MM.1S (cell line): ENCODE measurements at regions not wholly inside any gene's neighbourhood (a gene's known extent, or its start where the extent isn't known, plus 50 kb on each side); places are given as distances from the start of the nearest gene placed in this dataset.

Experiments
- DNase-seq: peaks from one replicate; pipeline ENCODE4 v3.0.0-alpha.2; 2015
- H2AFZ ChIP-seq: fragments of 300-600 bp; sonication (generic); 2 replicates; pipeline ENCODE4 v1.6.0; 2016; ENCODE audit warnings: antibody characterized with exemption, low read length
- H3F3A ChIP-seq: fragments of 300-600 bp; sonication (generic); 2 replicates; pipeline ENCODE4 v1.6.1; 2016; ENCODE audit warnings: mild to moderate bottlenecking, antibody characterized with exemption, low read length, moderate library complexity, mixed read lengths; ENCODE audit not compliant: insufficient read depth
- H3K27ac ChIP-seq: fragments of 300-600 bp; sonication (generic); 2 replicates; pipeline ENCODE4 v1.5.1; 2016; ENCODE audit warnings: mild to moderate bottlenecking, low read length
- H3K27me3 ChIP-seq: fragments of 300-600 bp; sonication (generic); replicated peaks from 2 replicates; pipeline ENCODE4 v1.6.0; 2016; ENCODE audit warnings: low read length; ENCODE audit not compliant: insufficient read depth
- H3K36me3 ChIP-seq: fragments of 300-600 bp; sonication (generic); replicated peaks from 2 replicates; pipeline ENCODE4 v1.6.1; 2016; ENCODE audit warnings: mild to moderate bottlenecking, low read length, mixed read lengths; ENCODE audit not compliant: insufficient read depth
- H3K4me1 ChIP-seq: fragments of 300-600 bp; sonication (generic); 2 replicates; pipeline ENCODE4 v1.6.1; 2016; ENCODE audit warnings: low read length, mixed read lengths
- H3K4me2 ChIP-seq: fragments of 300-600 bp; sonication (generic); 2 replicates; pipeline ENCODE4 v1.6.0; 2016; ENCODE audit warnings: low read depth, low read length
- H3K4me3 ChIP-seq: fragments of 300-600 bp; sonication (generic); 2 replicates; pipeline ENCODE4 v1.5.1; 2016; ENCODE audit warnings: low read length, mixed read lengths
- H3K79me2 ChIP-seq: fragments of 300-600 bp; sonication (generic); 2 replicates; pipeline ENCODE4 v1.6.1; 2016; ENCODE audit warnings: mixed run types, low read length, mixed read lengths
- H3K9ac ChIP-seq: fragments of 300-600 bp; sonication (generic); 2 replicates; pipeline ENCODE4 v1.6.1; 2016; ENCODE audit warnings: low read length, mixed read lengths
- H3K9me2 ChIP-seq: fragments of 300-600 bp; sonication (generic); replicated peaks from 2 replicates; pipeline ENCODE4 v1.6.1; 2016; ENCODE audit warnings: mild to moderate bottlenecking, low read length, mixed read lengths; ENCODE audit not compliant: insufficient read depth
- H3K9me3 ChIP-seq: fragments of 300-600 bp; sonication (generic); replicated peaks from 2 replicates; pipeline ENCODE4 v1.6.1; 2016; ENCODE audit warnings: mild to moderate bottlenecking, low read length, mixed read lengths; ENCODE audit not compliant: insufficient read depth
- H4K20me1 ChIP-seq: fragments of 300-600 bp; sonication (generic); 2 replicates; pipeline ENCODE4 v1.6.1; 2016; ENCODE audit warnings: mild to moderate bottlenecking, low read length, moderate library complexity, mixed read lengths; ENCODE audit not compliant: insufficient read depth
- EZH2 ChIP-seq: fragments of 300-600 bp; sonication (generic); optimal IDR thresholded peaks from 2 replicates; pipeline ENCODE3; 2017; ENCODE audit warnings: low read depth, mild to moderate bottlenecking, antibody characterized with exemption, low read length, mixed read lengths
- EZH2phosphoT487 ChIP-seq: fragments of 300-600 bp; sonication (generic); IDR thresholded peaks from 2 replicates; pipeline ENCODE4 v1.6.1; 2018; ENCODE audit warnings: antibody characterized with exemption, low read length
- TF ChIP-seq, protein P1 (sequence below): fragments of 300-600 bp; sonication (generic); IDR thresholded peaks from 2 replicates; pipeline ENCODE4 v1.5.1; 2016; ENCODE audit warnings: antibody characterized with exemption, low read length, mixed read lengths

GRCh38 chr1:203572134-203572625 lies 54.5 kb upstream of the ATP2B4 start:
- DNase-seq = no peak
- Histone ChIP-seq H3K36me3 (no peaks in the 10 kb centered on the region), H3F3A (no peaks in the 10 kb centered on the region), H3K27me3 (no peaks in the 10 kb centered on the region), H3K4me1 (no peaks in the 10 kb centered on the region), H3K9me3 (no peaks in the 10 kb centered on the region), H3K4me2 (no peak overlapping the region), H4K20me1 (no peaks in the 10 kb centered on the region), H3K9me2 (no peaks in the 10 kb centered on the region), H3K4me3 (no peak overlapping the region), H3K79me2 (no peaks in the 10 kb centered on the region), H3K27ac (no peak overlapping the region), H3K9ac (no peak overlapping the region), H2AFZ (no peak overlapping the region)
- TF ChIP-seq, protein P1, sequence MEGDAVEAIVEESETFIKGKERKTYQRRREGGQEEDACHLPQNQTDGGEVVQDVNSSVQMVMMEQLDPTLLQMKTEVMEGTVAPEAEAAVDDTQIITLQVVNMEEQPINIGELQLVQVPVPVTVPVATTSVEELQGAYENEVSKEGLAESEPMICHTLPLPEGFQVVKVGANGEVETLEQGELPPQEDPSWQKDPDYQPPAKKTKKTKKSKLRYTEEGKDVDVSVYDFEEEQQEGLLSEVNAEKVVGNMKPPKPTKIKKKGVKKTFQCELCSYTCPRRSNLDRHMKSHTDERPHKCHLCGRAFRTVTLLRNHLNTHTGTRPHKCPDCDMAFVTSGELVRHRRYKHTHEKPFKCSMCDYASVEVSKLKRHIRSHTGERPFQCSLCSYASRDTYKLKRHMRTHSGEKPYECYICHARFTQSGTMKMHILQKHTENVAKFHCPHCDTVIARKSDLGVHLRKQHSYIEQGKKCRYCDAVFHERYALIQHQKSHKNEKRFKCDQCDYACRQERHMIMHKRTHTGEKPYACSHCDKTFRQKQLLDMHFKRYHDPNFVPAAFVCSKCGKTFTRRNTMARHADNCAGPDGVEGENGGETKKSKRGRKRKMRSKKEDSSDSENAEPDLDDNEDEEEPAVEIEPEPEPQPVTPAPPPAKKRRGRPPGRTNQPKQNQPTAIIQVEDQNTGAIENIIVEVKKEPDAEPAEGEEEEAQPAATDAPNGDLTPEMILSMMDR = no peak
- TF ChIP-seq EZH2phosphoT487 (no peak), EZH2 (no peak)

GRCh38 chr1:203573730-203574129 lies 52.9 kb upstream of the ATP2B4 start:
- Histone ChIP-seq H3K27me3 (no peaks in the 10 kb centered on the region), H3K4me1 (no peaks in the 10 kb centered on the region), H3K9ac (no peak overlapping the region), H3K79me2 (no peaks in the 10 kb centered on the region), H3K4me3 (no peak overlapping the region), H4K20me1 (no peaks in the 10 kb centered on the region), H2AFZ (no peak overlapping the region), H3K36me3 (no peaks in the 10 kb centered on the region), H3F3A (no peaks in the 10 kb centered on the region), H3K4me2 (no peak overlapping the region), H3K9me3 (no peaks in the 10 kb centered on the region), H3K27ac (no peak overlapping the region), H3K9me2 (no peaks in the 10 kb centered on the region)
- DNase-seq = no peak
- TF ChIP-seq EZH2phosphoT487 (no peak), EZH2 (no peak)
- TF ChIP-seq, protein P1 = no peak
